GM23338 (cell line): ENCODE measurements at regions not wholly inside any gene's neighbourhood (a gene's known extent, or its start where the extent isn't known, plus 50 kb on each side); places are given as distances from the start of the nearest gene placed in this dataset.

Source experiments
- ATAC-seq: fragments of 200-7000 bp; cut with Tn5 transposase; 3 replicates; pipeline ENCODE4 v1.9.1; 2020
- DNase-seq: peaks from one replicate; pipeline ENCODE4 v3.0.0-alpha.2; 2015; ENCODE audit warnings: low spot score
- H2AFZ ChIP-seq: fragments of 200-600 bp; sonication (generic); 2 replicates; pipeline ENCODE4 v1.8.0; 2016; ENCODE audit warnings: antibody characterized with exemption, mild to moderate bottlenecking, moderate library complexity
- H3F3A ChIP-seq: fragments of 200-600 bp; sonication (generic); replicated peaks from 2 replicates; pipeline ENCODE4 v1.8.0; 2017; ENCODE audit warnings: antibody characterized with exemption, mixed run types, low read depth
- H3K27ac ChIP-seq: fragments of 200-600 bp; sonication (generic); 2 replicates; pipeline ENCODE4 v1.6.1; 2016; ENCODE audit warnings: low read depth
- H3K27me3 ChIP-seq: fragments of 200-600 bp; sonication (generic); 2 replicates; pipeline ENCODE4 v1.8.0; 2016; ENCODE audit warnings: mild to moderate bottlenecking, mixed run types, moderate library complexity; ENCODE audit not compliant: insufficient read depth
- H3K36me3 ChIP-seq: fragments of 200-600 bp; sonication (generic); 2 replicates; pipeline ENCODE4 v1.8.0; 2016; ENCODE audit warnings: mild to moderate bottlenecking; ENCODE audit not compliant: insufficient read depth
- H3K4me1 ChIP-seq: fragments of 200-600 bp; sonication (generic); 2 replicates; pipeline ENCODE4 v1.8.0; 2016; ENCODE audit warnings: mild to moderate bottlenecking, moderate library complexity; ENCODE audit not compliant: insufficient read depth
- H3K4me2 ChIP-seq: fragments of 200-600 bp; sonication (generic); 2 replicates; pipeline ENCODE4 v1.7.1; 2017; ENCODE audit warnings: mixed run types
- H3K4me3 ChIP-seq: fragments of 200-600 bp; sonication (generic); 2 replicates; pipeline ENCODE4 v1.6.1; 2016; ENCODE audit warnings: mixed run types
- H3K79me2 ChIP-seq: fragments of 200-600 bp; sonication (generic); replicated peaks from 2 replicates; pipeline ENCODE4 v1.8.0; 2017; ENCODE audit warnings: mild to moderate bottlenecking; ENCODE audit not compliant: insufficient read depth
- H3K9me2 ChIP-seq: fragments of 200-600 bp; sonication (generic); 2 replicates; pipeline ENCODE4 v1.8.0; 2017; ENCODE audit not compliant: insufficient read depth
- H4K20me1 ChIP-seq: fragments of 200-600 bp; sonication (generic); replicated peaks from 2 replicates; pipeline ENCODE4 v1.8.0; 2017; ENCODE audit warnings: mild to moderate bottlenecking; ENCODE audit not compliant: insufficient read depth
- H3K27ac Mint-ChIP-seq: 2 replicates; pipeline ENCODE4 v1.8.0; 2020; ENCODE audit warnings: inconsistent platforms, mild to moderate bottlenecking, moderate library complexity, mixed read lengths
- H3K27me3 Mint-ChIP-seq: 3 replicates; pipeline ENCODE4 v1.8.0; 2022; ENCODE audit warnings: low read depth, mild to moderate bottlenecking, moderate library complexity, mixed read lengths, inconsistent platforms; ENCODE audit not compliant: insufficient read depth, poor library complexity
- H3K36me3 Mint-ChIP-seq: 3 replicates; pipeline ENCODE4 v1.8.0; 2021; ENCODE audit warnings: low read depth, mild to moderate bottlenecking, inconsistent platforms, moderate library complexity, mixed read lengths
- H3K4me1 Mint-ChIP-seq: 3 replicates; pipeline ENCODE4 v1.8.0; 2020; ENCODE audit warnings: mild to moderate bottlenecking, inconsistent platforms, mixed read lengths
- H3K4me3 Mint-ChIP-seq: 3 replicates; pipeline ENCODE4 v1.8.0; 2021; ENCODE audit warnings: moderate library complexity, mild to moderate bottlenecking, inconsistent platforms, mixed read lengths
- H3K9me3 Mint-ChIP-seq: 3 replicates; pipeline ENCODE4 v1.8.0; 2020; ENCODE audit warnings: moderate library complexity, mild to moderate bottlenecking, inconsistent platforms, mixed read lengths
- EZH2 ChIP-seq: fragments of 200-600 bp; sonication (generic); IDR thresholded peaks from one replicate; pipeline ENCODE4 v1.8.0; 2017; ENCODE audit warnings: antibody characterized with exemption, mild to moderate bottlenecking, low read depth; ENCODE audit not compliant: unreplicated experiment
- EZH2phosphoT487 ChIP-seq: fragments of 200-600 bp; sonication (generic); IDR thresholded peaks from one replicate; pipeline ENCODE4 v1.8.1; 2018; ENCODE audit warnings: antibody characterized with exemption; ENCODE audit not compliant: unreplicated experiment
- JUNB ChIP-seq: IDR thresholded peaks from one replicate; pipeline ENCODE4 v1.6.1; 2016; ENCODE audit warnings: antibody characterized with exemption; ENCODE audit not compliant: unreplicated experiment
- NANOG ChIP-seq: IDR thresholded peaks from 2 replicates; pipeline ENCODE4 v1.6.1; 2016; ENCODE audit warnings: antibody characterized with exemption, borderline replicate concordance
- POLR2AphosphoS5 ChIP-seq: IDR thresholded peaks from 2 replicates; pipeline ENCODE4 v1.6.1; 2016; ENCODE audit warnings: antibody characterized with exemption, low read depth
- STAT1 ChIP-seq: IDR thresholded peaks from one replicate; pipeline ENCODE4 v1.6.1; 2016; ENCODE audit warnings: antibody characterized with exemption; ENCODE audit not compliant: unreplicated experiment
- ZNF114 ChIP-seq: fragments of 250-450 bp; sonication (Bioruptor Pico); IDR thresholded peaks from 2 replicates; pipeline ENCODE4 v1.5.0; 2020; ENCODE audit warnings: mild to moderate bottlenecking, moderate library complexity
- ZNF331 ChIP-seq: fragments of 250-450 bp; sonication (Bioruptor Pico); IDR thresholded peaks from 2 replicates; pipeline ENCODE4 v1.5.0; 2020; ENCODE audit warnings: low read depth, mild to moderate bottlenecking, moderate library complexity
- TF ChIP-seq, protein P1 (sequence below), 2 experiments: fragments of 200-600 bp in 1 of 2; sonication (generic) in 1 of 2; conservative IDR thresholded peaks; 2 replicates each; pipeline versions ENCODE4 v1.5.1 to v1.6.1; 2016 to 2017; ENCODE audit warnings: antibody characterized with exemption in 2 of 2, low read depth in 2 of 2, mild to moderate bottlenecking in 2 of 2, moderate library complexity in 1 of 2
- TF ChIP-seq, protein P2 (sequence below): IDR thresholded peaks from 2 replicates; pipeline ENCODE4 v1.6.1; 2016; ENCODE audit warnings: antibody characterized with exemption
- TF ChIP-seq, protein P3 (sequence below): fragments of 250-450 bp; sonication (Bioruptor Pico); IDR thresholded peaks from 2 replicates; pipeline ENCODE4 v1.5.0; 2020; ENCODE audit warnings: mild to moderate bottlenecking, moderate library complexity
- TF ChIP-seq, protein P4 (sequence below): IDR thresholded peaks from one replicate; pipeline ENCODE4 v1.6.1; 2018; ENCODE audit warnings: antibody characterized with exemption; ENCODE audit not compliant: unreplicated experiment

DNA sequence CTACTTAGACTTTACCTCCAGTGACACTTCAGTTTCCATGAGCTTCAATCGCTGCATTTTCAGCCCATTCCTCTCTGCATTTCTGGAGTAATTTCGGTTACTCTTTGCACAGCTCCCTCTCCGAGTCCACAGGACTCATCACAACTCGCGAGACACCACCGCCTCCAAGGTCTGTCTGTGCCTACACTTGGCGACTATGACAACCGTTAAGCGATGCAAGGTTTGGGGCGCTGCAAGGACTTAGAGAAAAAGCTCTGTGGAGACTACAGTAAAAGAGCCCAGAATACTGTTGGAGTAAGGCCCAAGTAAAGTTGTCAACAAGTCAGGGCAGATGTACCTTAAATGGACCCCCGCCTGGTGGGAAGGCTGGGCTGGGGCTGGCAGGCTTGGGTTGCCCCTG, 95.7 kb upstream of the RPS6KA2 start:
- Mint-ChIP-seq H3K4me3 (no peak overlapping the region), H3K9me3 (no peaks in the 10 kb centered on the region), H3K27me3 (peaks cover 4% of the 10 kb centered on the region), H3K27ac (no peak overlapping the region), H3K36me3 (no peaks in the 10 kb centered on the region), H3K4me1 (no peaks in the 10 kb centered on the region)
- Histone ChIP-seq H3K9me2 (no peaks in the 10 kb centered on the region), H3K4me3 (no peak overlapping the region), H3K27me3 (no peaks in the 10 kb centered on the region), H3K4me1 (no peaks in the 10 kb centered on the region), H3K27ac (no peak overlapping the region), H3K4me2 (no peak overlapping the region), H3F3A (no peaks in the 10 kb centered on the region), H2AFZ (no peak overlapping the region), H3K79me2 (no peaks in the 10 kb centered on the region), H4K20me1 (0 out of 2 replicates have a peak, but pooled peaks cover 3% of the 10 kb centered on the region), H3K36me3 (no peaks in the 10 kb centered on the region)
- DNase-seq (no peak), ATAC-seq (no peak)
- TF ChIP-seq POLR2AphosphoS5: no peak
- no peak for TF ChIP-seq ZNF114 (CRISPR knock-in tag)
- TF ChIP-seq, protein P1, sequence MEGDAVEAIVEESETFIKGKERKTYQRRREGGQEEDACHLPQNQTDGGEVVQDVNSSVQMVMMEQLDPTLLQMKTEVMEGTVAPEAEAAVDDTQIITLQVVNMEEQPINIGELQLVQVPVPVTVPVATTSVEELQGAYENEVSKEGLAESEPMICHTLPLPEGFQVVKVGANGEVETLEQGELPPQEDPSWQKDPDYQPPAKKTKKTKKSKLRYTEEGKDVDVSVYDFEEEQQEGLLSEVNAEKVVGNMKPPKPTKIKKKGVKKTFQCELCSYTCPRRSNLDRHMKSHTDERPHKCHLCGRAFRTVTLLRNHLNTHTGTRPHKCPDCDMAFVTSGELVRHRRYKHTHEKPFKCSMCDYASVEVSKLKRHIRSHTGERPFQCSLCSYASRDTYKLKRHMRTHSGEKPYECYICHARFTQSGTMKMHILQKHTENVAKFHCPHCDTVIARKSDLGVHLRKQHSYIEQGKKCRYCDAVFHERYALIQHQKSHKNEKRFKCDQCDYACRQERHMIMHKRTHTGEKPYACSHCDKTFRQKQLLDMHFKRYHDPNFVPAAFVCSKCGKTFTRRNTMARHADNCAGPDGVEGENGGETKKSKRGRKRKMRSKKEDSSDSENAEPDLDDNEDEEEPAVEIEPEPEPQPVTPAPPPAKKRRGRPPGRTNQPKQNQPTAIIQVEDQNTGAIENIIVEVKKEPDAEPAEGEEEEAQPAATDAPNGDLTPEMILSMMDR (conservative IDR thresholded peaks at IDR 0.05; ENCODE audit: low read depth in 2 of 2): no peak
- no peak for TF ChIP-seq NANOG
- TF ChIP-seq EZH2phosphoT487: no peak
- TF ChIP-seq STAT1: no peak
- TF ChIP-seq, protein P2, sequence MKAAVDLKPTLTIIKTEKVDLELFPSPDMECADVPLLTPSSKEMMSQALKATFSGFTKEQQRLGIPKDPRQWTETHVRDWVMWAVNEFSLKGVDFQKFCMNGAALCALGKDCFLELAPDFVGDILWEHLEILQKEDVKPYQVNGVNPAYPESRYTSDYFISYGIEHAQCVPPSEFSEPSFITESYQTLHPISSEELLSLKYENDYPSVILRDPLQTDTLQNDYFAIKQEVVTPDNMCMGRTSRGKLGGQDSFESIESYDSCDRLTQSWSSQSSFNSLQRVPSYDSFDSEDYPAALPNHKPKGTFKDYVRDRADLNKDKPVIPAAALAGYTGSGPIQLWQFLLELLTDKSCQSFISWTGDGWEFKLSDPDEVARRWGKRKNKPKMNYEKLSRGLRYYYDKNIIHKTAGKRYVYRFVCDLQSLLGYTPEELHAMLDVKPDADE: no peak
- TF ChIP-seq, protein P3, sequence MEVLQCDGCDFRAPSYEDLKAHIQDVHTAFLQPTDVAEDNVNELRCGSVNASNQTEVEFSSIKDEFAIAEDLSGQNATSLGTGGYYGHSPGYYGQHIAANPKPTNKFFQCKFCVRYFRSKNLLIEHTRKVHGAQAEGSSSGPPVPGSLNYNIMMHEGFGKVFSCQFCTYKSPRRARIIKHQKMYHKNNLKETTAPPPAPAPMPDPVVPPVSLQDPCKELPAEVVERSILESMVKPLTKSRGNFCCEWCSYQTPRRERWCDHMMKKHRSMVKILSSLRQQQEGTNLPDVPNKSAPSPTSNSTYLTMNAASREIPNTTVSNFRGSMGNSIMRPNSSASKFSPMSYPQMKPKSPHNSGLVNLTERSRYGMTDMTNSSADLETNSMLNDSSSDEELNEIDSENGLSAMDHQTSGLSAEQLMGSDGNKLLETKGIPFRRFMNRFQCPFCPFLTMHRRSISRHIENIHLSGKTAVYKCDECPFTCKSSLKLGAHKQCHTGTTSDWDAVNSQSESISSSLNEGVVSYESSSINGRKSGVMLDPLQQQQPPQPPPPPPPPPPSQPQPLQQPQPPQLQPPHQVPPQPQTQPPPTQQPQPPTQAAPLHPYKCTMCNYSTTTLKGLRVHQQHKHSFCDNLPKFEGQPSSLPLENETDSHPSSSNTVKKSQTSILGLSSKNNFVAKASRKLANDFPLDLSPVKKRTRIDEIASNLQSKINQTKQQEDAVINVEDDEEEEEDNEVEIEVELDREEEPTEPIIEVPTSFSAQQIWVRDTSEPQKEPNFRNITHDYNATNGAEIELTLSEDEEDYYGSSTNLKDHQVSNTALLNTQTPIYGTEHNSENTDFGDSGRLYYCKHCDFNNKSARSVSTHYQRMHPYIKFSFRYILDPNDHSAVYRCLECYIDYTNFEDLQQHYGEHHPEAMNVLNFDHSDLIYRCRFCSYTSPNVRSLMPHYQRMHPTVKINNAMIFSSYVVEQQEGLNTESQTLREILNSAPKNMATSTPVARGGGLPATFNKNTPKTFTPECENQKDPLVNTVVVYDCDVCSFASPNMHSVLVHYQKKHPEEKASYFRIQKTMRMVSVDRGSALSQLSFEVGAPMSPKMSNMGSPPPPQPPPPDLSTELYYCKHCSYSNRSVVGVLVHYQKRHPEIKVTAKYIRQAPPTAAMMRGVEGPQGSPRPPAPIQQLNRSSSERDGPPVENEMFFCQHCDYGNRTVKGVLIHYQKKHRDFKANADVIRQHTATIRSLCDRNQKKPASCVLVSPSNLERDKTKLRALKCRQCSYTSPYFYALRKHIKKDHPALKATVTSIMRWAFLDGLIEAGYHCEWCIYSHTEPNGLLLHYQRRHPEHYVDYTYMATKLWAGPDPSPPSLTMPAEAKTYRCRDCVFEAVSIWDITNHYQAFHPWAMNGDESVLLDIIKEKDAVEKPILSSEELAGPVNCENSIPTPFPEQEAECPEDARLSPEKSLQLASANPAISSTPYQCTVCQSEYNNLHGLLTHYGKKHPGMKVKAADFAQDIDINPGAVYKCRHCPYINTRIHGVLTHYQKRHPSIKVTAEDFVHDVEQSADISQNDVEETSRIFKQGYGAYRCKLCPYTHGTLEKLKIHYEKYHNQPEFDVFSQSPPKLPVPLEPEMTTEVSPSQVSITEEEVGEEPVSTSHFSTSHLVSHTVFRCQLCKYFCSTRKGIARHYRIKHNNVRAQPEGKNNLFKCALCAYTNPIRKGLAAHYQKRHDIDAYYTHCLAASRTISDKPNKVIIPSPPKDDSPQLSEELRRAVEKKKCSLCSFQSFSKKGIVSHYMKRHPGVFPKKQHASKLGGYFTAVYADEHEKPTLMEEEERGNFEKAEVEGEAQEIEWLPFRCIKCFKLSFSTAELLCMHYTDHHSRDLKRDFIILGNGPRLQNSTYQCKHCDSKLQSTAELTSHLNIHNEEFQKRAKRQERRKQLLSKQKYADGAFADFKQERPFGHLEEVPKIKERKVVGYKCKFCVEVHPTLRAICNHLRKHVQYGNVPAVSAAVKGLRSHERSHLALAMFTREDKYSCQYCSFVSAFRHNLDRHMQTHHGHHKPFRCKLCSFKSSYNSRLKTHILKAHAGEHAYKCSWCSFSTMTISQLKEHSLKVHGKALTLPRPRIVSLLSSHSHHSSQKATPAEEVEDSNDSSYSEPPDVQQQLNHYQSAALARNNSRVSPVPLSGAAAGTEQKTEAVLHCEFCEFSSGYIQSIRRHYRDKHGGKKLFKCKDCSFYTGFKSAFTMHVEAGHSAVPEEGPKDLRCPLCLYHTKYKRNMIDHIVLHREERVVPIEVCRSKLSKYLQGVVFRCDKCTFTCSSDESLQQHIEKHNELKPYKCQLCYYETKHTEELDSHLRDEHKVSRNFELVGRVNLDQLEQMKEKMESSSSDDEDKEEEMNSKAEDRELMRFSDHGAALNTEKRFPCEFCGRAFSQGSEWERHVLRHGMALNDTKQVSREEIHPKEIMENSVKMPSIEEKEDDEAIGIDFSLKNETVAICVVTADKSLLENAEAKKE (CRISPR knock-in tag): no peak
- no peak for TF ChIP-seq ZNF331 (CRISPR knock-in tag)
- TF ChIP-seq, protein P4, sequence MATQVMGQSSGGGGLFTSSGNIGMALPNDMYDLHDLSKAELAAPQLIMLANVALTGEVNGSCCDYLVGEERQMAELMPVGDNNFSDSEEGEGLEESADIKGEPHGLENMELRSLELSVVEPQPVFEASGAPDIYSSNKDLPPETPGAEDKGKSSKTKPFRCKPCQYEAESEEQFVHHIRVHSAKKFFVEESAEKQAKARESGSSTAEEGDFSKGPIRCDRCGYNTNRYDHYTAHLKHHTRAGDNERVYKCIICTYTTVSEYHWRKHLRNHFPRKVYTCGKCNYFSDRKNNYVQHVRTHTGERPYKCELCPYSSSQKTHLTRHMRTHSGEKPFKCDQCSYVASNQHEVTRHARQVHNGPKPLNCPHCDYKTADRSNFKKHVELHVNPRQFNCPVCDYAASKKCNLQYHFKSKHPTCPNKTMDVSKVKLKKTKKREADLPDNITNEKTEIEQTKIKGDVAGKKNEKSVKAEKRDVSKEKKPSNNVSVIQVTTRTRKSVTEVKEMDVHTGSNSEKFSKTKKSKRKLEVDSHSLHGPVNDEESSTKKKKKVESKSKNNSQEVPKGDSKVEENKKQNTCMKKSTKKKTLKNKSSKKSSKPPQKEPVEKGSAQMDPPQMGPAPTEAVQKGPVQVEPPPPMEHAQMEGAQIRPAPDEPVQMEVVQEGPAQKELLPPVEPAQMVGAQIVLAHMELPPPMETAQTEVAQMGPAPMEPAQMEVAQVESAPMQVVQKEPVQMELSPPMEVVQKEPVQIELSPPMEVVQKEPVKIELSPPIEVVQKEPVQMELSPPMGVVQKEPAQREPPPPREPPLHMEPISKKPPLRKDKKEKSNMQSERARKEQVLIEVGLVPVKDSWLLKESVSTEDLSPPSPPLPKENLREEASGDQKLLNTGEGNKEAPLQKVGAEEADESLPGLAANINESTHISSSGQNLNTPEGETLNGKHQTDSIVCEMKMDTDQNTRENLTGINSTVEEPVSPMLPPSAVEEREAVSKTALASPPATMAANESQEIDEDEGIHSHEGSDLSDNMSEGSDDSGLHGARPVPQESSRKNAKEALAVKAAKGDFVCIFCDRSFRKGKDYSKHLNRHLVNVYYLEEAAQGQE: no peak
- TF ChIP-seq EZH2: no peak
- TF ChIP-seq JUNB: no peak
